NCI-H146 (cell line): ENCODE measurements at regions not wholly inside any gene's neighbourhood (a gene's known extent, or its start where the extent isn't known, plus 50 kb on each side); places are given as distances from the start of the nearest gene placed in this dataset.

Experiments used
- DNase-seq: peaks from one replicate; lab custom pipeline; 2025; lab: John Stamatoyannopoulos, UW

DNA sequence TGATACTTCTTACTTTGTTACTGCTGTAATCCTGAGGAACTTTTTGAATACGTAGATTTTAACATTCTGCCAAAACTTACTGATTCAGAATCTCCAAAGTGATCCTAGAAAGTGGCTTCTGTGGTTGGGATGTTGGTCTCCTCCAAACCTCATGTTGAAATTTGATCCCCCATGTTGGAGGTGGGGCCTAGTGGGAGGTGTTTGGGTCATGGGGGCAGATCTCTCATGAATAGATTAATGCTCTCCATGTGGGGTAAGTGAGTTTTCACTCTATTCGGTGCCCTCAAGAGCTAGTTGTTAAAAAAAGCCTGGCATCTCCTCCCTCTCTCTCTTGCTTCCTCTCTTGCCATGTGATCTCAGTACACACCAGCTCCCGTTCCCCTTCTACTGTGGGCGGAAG, 329.9 kb downstream of the HRH4 start:
- no peak for DNase-seq

GRCh38 chr18:24791751-24792545, 331.5 kb downstream of the HRH4 start:
- DNase-seq: no peak

GRCh38 chr18:24793742-24794141, 333.3 kb downstream of the HRH4 start:
- no peak for DNase-seq

DNA sequence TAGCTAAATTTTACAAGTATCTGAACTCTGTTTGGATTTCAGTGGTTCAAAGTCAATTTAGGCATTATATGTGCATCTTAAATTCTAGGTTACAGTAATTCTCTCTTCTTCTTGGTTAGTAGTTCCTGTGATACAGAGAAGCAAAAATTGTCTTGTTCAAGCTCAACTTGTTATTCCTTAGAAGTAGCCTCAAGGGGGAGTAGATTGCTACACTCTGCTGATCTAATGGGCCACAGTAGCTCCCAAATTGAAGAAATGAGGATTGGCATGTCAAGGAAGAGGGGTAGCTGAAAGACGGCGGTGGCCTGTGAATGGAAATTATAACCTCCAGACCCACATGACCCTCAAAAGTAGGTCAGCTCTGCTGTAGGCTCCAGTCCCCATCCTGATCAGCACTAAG, 334.7 kb downstream of the HRH4 start:
- no peak for DNase-seq

DNA sequence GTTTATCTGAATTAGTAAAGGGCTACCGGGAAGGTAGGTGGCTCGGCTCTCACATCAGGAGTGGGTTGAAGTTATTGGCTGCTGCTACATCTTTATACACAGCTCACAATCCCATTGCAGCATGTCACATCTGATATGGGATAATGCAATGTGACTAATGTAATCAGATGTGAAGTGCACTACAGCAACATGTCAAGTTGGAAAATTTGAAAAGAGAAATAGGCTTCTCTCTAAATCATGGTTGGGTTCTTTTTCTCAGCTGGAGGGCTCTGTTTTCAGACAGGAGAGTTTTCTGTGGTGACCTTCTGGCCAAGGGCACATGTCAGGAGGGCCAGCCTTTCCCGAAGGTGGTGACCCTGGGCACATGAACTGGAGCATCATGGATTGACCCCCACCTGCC, 337.5 kb downstream of the HRH4 start:
- DNase-seq: no peak

DNA sequence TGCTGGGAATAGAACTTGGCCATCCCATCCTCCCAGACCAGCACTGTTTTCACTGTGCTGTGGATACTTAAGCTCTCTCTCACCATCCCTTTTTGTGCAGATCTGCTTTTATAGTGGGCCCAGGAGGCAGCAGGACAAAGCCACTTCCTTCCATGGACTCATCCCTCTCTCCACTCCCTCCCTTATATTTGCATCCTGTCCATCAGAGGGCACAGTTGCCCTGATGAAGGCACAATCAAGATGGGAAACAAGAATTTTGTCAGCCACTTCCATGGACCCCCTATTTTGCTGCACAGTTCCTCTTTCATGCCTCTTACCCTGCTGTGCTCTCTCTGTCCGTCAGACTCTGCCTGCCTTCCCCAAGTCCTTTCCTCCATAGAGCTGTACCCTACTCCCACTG, 338.7 kb downstream of the HRH4 start:
- DNase-seq: no peak

DNA sequence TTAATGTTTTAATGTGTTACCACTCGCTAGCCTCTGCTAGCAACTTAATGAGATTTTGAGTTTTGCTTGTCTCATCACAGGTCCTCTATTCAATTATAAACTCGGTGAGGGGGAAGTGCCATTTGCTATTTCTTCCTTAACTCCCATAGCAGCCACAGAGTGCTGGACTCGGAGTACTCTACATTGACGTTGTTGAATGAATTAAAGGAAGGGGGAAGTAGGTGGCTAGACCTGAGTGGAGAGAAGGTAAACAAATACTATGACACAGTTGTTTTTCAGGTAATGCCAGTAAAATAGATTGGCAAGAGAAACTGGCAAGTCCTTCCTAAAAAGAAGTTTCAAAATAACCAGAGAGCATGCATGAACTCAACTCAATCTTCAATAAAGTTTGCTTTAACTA, 339.3 kb downstream of the HRH4 start:
- DNase-seq: no peak

- DNase-seq: no peak
These were observed 340.6 kb downstream of the HRH4 start for GRCh38 chr18:24801001-24801400.

DNA sequence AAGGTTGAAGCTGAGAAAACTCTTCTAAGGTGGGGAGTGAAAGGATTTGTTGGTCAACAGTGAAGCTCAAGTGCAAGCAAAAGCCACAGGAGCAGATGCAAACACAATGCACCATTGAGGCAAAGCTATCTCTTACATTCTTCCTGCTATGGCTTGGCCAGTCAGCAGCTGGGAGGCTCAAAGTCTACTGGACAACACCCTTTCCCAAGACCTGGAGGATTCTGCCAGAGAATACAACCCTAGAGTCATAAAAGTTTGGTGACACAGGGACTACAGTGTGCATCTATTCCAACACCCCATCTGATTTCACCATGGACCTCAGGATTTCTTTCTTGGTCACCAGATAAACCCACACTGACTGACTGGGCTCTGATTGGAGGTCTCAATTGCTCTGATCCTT, 342.0 kb downstream of the HRH4 start:
- DNase-seq: no peak

DNA sequence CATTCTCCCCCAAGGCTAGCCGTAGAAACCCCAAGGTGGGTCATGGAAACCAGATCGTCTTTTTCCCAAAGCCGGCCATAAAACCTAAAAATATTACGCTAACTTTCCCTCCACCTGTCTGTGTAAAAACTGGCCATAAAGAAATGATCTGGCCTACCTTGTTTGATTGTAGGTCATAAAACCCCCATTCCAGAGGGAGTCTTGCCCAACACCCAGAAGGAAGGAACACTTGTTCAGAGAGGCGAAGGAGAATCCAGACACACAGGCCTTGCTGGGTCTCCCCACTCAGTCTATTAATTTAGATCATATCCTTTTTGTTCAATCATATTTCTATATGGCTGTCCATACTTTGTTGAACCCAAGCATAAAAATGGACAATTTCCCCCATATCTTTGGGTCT, 344.7 kb downstream of the HRH4 start:
- DNase-seq: no peak

DNA sequence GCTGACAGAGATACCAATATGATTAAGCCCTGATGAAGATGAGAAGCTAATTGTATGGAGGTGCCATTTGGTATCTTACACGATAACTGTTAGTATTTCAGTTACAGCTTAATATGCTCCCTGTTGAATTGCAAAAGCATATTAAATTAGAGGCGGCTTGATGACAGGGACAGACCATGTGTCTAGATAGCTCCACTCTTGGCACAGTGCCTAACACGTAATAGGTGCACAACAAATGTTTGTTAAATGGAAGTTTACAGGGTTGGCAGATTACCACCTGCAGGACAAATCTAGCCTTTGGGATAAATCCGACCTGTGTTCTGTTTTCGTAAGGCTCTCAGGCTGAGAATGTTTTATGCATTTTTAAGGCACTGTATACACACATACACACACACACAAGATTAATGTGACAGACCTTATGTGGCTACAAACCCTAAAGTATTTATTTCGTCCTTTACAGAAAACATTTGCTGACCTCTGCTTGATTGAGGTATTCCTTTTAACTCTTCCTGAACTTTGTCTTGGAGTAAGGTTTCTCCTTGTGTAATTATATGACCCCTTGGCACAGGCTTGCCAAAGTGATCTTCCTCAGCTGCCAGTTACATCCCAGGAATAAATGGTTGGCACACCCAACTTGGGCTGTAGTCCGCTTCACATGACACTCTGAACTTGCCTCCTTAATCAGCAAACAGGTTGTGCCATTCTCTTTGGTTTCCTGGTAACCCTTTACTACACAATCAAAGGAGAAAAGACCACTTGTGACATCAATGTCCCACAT, 348.9 kb downstream of the HRH4 start:
- no peak for DNase-seq

- no peak for DNase-seq
These were observed 350.3 kb downstream of the HRH4 start for GRCh38 chr18:24810561-24811305.

- DNase-seq: no peak
These were observed 351.7 kb downstream of the HRH4 start for GRCh38 chr18:24811950-24812681.

DNA sequence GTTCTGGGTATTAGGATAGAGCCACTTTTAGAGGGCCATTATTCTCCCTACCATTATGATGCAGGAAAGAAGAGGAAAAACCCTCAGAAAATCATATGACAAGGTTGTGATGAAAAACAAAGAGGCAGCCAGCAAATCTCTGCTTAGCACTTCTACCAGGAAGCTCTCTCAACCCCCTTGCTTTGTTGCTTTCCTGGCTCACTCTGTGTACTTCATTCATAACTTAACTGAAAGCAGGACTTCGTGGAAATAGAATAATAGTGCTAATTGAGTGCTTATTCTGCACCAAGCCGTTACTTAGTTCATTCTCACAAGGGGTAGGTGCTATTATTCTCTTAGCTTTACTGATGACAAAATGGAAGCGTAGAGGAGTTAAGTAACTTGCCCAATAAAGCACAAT, 354.1 kb downstream of the HRH4 start:
- no peak for DNase-seq

DNA sequence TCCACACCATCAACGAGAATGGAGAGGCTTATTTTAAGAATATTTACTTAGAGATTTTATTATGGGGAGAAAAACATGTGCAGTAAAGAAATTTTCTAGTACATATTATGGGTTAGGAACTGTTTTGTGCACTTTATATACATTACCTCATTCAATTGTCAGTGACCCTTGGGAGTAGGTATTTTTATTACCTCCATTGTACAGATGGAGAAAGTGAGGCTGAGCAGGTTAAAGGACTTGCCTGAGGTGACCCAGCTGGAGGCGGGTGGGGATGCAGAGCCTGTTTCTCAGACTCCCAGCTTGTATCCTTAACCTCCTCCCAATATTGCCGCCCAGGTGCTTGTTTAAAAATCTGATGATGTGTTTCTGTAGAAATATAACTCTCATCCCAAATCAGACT, 356.7 kb downstream of the HRH4 start:
- no peak for DNase-seq

DNA sequence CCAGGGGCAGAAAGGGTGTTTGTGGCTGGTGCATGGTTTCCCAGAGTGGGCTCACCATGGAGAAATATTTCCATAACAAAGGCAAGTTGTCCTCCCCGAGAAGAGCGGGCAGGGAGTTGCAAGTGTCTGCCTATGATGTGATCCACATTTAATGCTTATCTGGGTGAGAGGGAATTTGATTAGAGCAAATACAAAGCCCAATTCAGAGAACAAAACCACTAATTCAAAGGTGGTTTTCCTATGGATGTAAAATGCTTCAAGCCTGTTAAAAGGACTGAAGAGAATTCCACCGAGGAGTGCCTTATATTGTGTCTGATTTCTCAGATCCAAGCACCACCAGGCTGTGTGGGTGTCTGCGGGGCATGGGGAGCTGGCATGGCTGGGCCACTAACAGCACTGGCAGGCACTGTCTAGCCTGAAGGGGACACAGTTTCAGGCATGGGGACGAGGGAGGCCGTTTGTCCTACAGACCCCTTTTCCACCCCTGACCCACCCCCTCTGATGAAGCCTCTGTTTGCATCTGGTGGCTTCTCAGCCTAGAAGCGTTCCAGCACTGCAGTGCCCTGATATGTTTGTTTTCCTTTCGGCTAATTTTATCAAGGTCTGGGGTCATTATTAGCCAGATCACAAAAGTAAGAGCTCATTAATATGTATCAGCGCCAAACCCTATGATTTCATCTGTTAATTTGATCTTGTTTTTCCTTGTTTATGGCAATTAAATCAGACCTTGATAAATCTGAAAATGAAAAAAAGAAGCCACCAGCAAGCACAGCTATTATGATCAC, 357.3 kb downstream of the HRH4 start:
- DNase-seq: no peak

DNA sequence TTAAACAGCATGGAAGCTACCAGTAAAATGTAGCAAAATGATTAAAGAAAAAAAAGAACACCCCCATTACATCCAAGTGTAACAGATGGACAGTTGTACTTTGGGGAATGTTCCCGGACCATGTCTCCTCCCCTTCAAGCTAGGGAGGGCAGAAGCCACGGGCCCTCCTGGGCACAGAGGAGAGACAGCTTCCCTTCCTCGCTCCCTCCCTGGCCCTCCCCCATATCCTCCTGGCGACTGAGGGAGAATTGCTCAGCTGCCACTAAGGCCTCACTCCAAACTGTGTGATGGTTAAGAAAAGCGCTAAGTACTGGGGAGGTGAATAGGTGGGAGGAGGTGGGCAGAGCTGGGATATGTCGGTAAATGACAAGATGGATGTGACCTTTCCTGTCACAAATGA, 358.0 kb downstream of the HRH4 start:
- DNase-seq: no peak

- DNase-seq: no peak
These were observed 358.9 kb downstream of the HRH4 start for GRCh38 chr18:24819141-24819890.

- no peak for DNase-seq
These were observed 365.0 kb downstream of the HRH4 start for GRCh38 chr18:24825397-24825796.

GRCh38 chr18:24826605-24827004, 366.2 kb downstream of the HRH4 start:
- DNase-seq: no peak

DNA sequence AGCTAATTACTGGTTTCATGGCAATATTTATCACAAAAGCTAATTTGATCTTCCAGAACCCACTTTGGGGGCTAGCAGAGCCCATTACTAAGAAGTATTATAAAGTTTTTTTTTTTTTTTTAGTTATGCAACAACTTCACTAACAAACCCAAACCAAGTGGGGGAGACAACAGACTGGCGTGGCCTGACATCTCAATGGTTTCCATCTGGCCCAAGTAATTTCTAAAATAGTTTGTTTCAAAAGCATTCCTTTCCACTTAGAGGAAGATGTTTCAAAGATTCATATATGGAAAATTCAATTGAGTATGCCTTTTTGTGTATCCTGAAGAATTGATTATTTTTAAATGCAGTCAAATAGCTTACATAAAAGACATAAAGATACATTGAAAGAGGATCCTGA, 367.1 kb downstream of the HRH4 start:
- no peak for DNase-seq
